Activated naive CD8-positive, alpha-beta T cell treated with anti-CD3 and anti-CD28 coated beads, Interleukin-2, amount 10 ng/mL, durations not matched to agents 7 days and 5 days (primary cell): ENCODE measurements at regions not wholly inside any gene's neighbourhood (a gene's known extent, or its start where the extent isn't known, plus 50 kb on each side); places are given as distances from the start of the nearest gene placed in this dataset.
"Not testable (repeated sequence)": the region's sequence is repeated elsewhere in the genome, so short reads cannot be mapped to it uniquely, and the experiment has no call there.

Experiments used
- ATAC-seq: fragments of 150-1000 bp; cut with Tn5 transposase; one replicate; pipeline ENCODE4 v1.10.0; 2021; ENCODE audit warnings: low read depth, moderate library complexity
- POLR2A ChIA-PET: fragments of 350-600 bp; sonication (Branson Sonifier 250); formaldehyde crosslinking; loops from one replicate; lab custom pipeline; 2021; ENCODE audit warnings: antibody characterized with exemption; lab: Charles Lee
- DNase-seq: peaks from one replicate; pipeline ENCODE4 v3.0.0; 2021
- H3K27ac Mint-ChIP-seq: one replicate; pipeline ENCODE4 v1.8.0; 2022; ENCODE audit warnings: mild to moderate bottlenecking, mixed read lengths
- H3K27me3 Mint-ChIP-seq: one replicate; pipeline ENCODE4 v1.8.0; 2022; ENCODE audit warnings: mild to moderate bottlenecking, moderate library complexity, mixed read lengths
- H3K36me3 Mint-ChIP-seq: one replicate; pipeline ENCODE4 v1.8.0; 2021; ENCODE audit warnings: mild to moderate bottlenecking, mixed read lengths
- H3K4me1 Mint-ChIP-seq: one replicate; pipeline ENCODE4 v1.8.0; 2021; ENCODE audit warnings: mixed read lengths
- H3K4me3 Mint-ChIP-seq: one replicate; pipeline ENCODE4 v1.8.0; 2022; ENCODE audit warnings: mild to moderate bottlenecking, moderate library complexity, mixed read lengths
- H3K9me3 Mint-ChIP-seq: one replicate; pipeline ENCODE4 v1.8.0; 2021; ENCODE audit warnings: mixed read lengths

DNA sequence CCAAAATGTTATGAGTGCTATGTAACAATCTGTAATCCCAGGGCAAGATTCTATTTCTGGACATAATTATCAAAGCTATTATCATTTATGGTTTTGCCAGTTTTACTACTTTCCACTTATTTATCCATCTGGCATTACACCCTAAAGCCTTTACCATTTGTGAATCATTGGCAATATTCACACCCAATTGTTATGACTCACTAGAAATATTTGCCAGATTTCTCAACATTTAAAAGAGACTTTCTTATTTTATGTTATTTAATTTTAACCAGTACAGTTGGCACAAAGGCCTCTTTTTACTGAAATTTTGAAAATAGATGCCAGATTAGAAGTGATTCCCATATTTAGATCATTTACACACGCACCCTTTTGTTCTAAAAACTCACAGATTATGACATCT, 242.7 kb upstream of the WDFY3 start:
- H3K36me3 Mint-ChIP-seq: no peaks in the 10 kb centered on the region
- no peak for DNase-seq
- no peaks in the 10 kb centered on the region for H3K4me1 Mint-ChIP-seq
- H3K27me3 Mint-ChIP-seq: no peaks in the 10 kb centered on the region
- H3K4me3 Mint-ChIP-seq: no peak overlapping the region
- POLR2A ChIA-PET: no interaction called here
- peaks cover 15% of the 10 kb centered on the region for H3K9me3 Mint-ChIP-seq
- no peak for ATAC-seq
- H3K27ac Mint-ChIP-seq: no peak overlapping the region

DNA sequence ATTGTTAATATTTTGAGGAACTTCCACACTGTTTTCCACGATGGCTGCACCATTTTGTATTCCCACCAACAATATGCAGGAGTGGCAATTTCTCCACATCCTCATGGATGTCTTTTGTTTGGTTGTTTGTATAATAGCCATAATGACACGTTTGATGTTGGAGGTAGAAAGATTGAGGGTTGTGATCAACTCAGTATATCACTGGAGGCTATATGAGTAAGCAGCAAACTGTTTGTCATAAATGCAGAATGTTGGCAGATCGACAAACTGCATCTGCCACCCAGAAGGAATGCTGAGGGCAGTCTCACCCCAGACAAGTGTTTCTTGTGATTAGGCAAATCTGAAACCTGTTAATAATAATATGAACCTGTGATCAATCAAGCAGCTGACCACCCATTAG, 243.9 kb upstream of the WDFY3 start:
- no peaks in the 10 kb centered on the region for H3K36me3 Mint-ChIP-seq
- H3K27ac Mint-ChIP-seq: no peak overlapping the region
- H3K9me3 Mint-ChIP-seq: peaks cover 15% of the 10 kb centered on the region
- no peaks in the 10 kb centered on the region for H3K27me3 Mint-ChIP-seq
- DNase-seq: no peak
- ATAC-seq: no peak
- POLR2A ChIA-PET: no interaction called here
- no peaks in the 10 kb centered on the region for H3K4me1 Mint-ChIP-seq
- no peak overlapping the region for H3K4me3 Mint-ChIP-seq

DNA sequence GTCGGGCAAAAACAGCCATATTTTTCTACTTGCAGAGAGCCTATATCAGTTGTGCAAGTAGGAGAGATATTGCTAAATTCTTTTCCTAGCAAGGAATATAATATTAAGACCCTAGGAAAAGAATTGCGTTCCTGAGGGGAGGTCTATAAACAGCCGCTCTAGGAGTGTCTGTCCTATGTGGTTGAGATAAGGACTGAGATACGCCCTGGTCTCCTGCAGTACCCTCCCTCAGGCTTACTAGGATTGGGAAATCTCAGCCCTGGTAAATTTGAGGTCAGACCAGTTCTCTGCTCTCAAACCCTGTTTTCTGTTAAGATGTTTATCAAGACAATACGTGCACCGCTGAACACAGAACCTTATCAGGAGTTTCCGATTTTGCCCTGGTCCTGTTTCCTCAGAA, 250.1 kb upstream of the WDFY3 start:
- POLR2A ChIA-PET, H3K4me1 Mint-ChIP-seq, H3K9me3 Mint-ChIP-seq, DNase-seq, H3K4me3 Mint-ChIP-seq, H3K27me3 Mint-ChIP-seq, H3K27ac Mint-ChIP-seq, ATAC-seq, H3K36me3 Mint-ChIP-seq: not testable (repeated sequence)

DNA sequence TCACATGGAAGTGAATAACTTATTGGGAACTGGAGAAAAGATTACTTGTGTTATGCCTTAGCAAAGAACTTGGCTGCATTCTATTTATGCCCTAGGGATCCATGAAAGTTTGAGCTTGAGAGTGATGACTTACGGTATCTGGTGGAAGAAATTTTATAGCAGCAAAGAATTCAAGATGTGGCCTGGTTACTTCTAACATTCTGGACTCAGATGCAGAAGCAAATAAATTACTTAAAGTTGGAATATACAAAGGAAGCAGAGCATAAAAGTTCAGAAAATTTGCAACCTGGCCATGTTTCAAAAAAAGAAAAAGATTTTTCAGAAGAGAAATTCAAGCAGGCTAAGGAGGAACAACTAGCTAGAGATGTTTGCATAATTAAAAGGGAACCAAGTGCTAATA, 252.3 kb upstream of the WDFY3 start:
- Mint-ChIP-seq H3K4me1 (no peaks in the 10 kb centered on the region), H3K4me3 (no peak overlapping the region), H3K9me3 (peaks cover 3% of the 10 kb centered on the region), H3K27me3 (no peaks in the 10 kb centered on the region), H3K36me3 (no peaks in the 10 kb centered on the region), H3K27ac (no peak overlapping the region)
- no peak for ATAC-seq
- no peak for DNase-seq
- POLR2A ChIA-PET: no interaction called here

DNA sequence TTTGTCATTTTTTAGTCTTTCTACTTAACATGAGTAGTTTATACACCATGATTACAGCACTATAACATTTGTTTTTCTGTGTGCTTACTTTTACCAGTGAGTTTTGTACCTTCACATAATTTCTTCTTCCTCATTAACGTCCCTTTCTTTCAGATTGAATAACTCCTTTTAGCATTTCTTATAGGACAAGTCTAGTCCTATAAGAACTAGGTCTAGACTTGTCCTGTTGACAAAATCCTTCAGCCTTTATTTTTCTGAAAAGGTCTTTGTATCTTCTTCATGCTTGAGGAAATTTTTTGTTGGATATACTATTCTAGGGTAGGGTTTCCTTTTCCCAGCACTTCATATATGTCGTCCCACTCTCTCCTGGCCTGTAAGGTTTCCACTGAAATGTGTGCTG, 253.3 kb upstream of the ARHGAP24 start:
- DNase-seq (no peak), ATAC-seq (no peak)
- Mint-ChIP-seq H3K27me3 (no peaks in the 10 kb centered on the region), H3K27ac (no peak overlapping the region), H3K9me3 (peaks cover 3% of the 10 kb centered on the region), H3K4me1 (no peaks in the 10 kb centered on the region), H3K4me3 (no peak overlapping the region), H3K36me3 (no peaks in the 10 kb centered on the region)
- POLR2A ChIA-PET: no interaction called here

DNA sequence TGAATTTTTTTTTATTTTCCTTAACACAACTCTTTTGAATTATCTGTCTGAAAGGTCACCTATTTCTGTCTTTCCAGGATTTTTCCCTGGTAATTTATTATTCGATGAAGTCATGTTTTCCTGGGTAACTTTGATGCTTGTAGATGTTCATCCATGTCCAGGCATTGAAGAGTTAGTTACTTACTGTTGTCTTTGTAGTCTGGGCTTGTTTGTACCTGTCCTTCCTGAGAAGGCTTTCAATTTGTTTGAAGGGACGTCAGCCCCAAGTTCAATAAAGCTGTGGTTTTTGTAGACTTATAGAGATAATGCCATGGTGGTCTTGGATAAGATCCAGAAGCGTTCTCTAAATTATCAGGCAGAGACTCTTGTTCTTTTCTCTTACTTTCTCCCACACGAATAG, 252.4 kb upstream of the ARHGAP24 start:
- no peaks in the 10 kb centered on the region for H3K9me3 Mint-ChIP-seq
- ATAC-seq (no peak), DNase-seq (no peak)
- no peaks in the 10 kb centered on the region for H3K4me1 Mint-ChIP-seq
- POLR2A ChIA-PET: no interaction called here
- H3K27me3 Mint-ChIP-seq: no peaks in the 10 kb centered on the region
- H3K4me3 Mint-ChIP-seq: no peak overlapping the region
- H3K36me3 Mint-ChIP-seq: no peaks in the 10 kb centered on the region
- H3K27ac Mint-ChIP-seq: no peak overlapping the region

DNA sequence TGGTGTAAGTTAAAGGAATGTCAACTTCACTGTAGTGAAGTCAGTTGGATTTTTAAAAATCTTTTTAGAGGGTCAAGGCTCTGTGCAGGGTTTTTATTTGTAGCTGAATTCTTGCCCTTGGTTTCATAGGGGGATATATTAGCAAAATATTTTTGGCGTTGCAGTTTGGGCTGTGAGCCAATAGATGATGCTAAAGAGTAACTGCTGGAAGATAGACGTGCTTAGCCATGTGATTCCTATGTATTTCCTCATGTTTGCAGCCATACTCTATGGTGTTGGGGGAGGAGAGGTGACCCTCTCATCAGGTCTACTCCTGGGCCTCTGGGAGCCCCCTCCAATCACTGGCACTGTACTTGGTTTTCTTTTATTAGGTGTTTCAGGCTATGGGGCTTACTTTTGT, 246.7 kb upstream of the ARHGAP24 start:
- ATAC-seq (no peak), DNase-seq (no peak)
- no peaks in the 10 kb centered on the region for H3K9me3 Mint-ChIP-seq
- H3K27ac Mint-ChIP-seq: no peak overlapping the region
- H3K4me1 Mint-ChIP-seq: no peaks in the 10 kb centered on the region
- POLR2A ChIA-PET: no interaction called here
- H3K36me3 Mint-ChIP-seq: no peaks in the 10 kb centered on the region
- no peak overlapping the region for H3K4me3 Mint-ChIP-seq
- no peaks in the 10 kb centered on the region for H3K27me3 Mint-ChIP-seq

DNA sequence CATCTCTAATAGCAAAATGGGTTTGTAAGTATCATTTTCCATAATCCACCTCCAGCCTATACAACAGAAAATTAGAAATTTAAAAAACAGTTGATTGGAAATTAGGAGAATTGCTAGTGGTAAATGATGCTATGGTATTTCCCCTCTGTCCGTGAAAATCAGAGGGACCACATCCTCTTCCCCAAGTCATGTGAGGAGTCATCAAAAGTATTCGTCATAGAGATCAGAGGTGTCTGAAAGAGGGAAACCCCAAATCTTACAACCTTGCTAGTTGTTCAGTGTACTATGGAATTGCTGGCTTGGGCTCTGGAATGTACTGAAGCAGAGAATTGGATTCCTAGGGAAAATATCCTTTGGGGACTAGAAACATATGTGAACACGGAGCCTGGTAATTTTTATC, 241.4 kb upstream of the ARHGAP24 start:
- Mint-ChIP-seq H3K4me3 (no peak overlapping the region), H3K27me3 (no peaks in the 10 kb centered on the region), H3K4me1 (no peaks in the 10 kb centered on the region), H3K9me3 (no peaks in the 10 kb centered on the region), H3K36me3 (no peaks in the 10 kb centered on the region), H3K27ac (no peak overlapping the region)
- no peak for DNase-seq
- POLR2A ChIA-PET: no interaction called here
- no peak for ATAC-seq

DNA sequence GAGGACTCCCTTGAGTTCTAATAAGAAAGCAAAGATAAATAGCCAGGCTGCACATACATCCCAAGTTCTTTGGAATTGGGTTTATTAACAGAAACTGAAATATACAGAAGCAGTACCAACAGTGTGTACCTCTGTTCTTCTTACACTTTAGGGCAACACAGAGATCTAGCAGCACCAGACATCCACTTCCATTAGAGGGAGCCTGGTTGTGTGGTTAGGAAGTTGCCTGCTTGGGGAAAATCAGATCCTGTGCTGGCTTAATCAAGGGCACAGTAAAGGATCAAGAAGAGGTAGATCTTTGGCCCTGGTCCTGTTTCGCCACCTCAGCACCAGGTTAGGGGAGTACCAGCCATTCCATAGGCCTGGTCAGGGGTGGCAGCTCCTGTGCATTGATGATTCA, 231.1 kb upstream of the ARHGAP24 start:
- no peak overlapping the region for H3K27ac Mint-ChIP-seq
- no peaks in the 10 kb centered on the region for H3K4me1 Mint-ChIP-seq
- no peak overlapping the region for H3K4me3 Mint-ChIP-seq
- ATAC-seq (no peak), DNase-seq (no peak)
- POLR2A ChIA-PET: no interaction called here
- peaks cover 2% of the 10 kb centered on the region for H3K9me3 Mint-ChIP-seq
- H3K27me3 Mint-ChIP-seq: no peaks in the 10 kb centered on the region
- H3K36me3 Mint-ChIP-seq: no peaks in the 10 kb centered on the region

DNA sequence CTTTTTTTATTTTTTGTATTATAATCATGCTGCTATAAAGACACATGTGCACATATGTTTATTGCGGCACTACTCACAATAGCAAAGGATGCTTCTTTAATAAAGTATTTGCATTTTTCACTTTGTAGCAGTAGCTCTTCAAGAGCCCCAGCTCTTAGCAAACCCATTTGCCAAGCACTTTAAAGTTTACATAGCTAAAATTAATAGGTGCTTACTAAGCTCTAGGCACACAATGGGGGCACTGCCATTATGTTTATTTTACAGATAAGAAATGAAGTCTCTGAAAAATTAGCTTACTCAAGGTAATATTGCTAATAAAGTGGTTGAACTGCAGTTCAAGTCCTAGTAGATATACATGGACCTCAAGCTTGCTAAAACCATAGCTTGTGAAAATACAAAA, 230.3 kb upstream of the ARHGAP24 start:
- ATAC-seq (no peak), DNase-seq (no peak)
- POLR2A ChIA-PET: no interaction called here
- Mint-ChIP-seq H3K9me3 (peaks cover 2% of the 10 kb centered on the region), H3K27ac (no peak overlapping the region), H3K4me1 (no peaks in the 10 kb centered on the region), H3K27me3 (no peaks in the 10 kb centered on the region), H3K4me3 (no peak overlapping the region), H3K36me3 (no peaks in the 10 kb centered on the region)

DNA sequence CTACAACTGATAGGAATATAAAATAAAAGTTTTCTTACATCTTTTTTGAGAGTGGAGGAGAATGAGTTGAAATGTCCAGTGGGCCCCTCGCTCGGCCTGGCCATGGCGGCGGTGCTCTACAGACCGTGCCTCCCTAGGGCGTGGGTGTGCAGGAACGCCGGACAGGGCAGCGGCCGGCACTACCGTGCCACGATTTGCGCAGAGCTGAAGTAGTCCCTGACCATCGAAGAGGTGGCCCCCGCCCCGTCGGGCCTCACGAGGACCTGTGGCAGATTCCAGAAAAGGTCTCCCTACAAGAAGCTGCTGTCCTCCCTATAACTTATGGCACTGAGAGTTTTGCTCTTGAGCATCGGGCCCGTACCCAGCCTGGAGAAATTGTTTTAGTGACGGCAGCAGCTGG, 228.9 kb upstream of the ARHGAP24 start:
- H3K36me3 Mint-ChIP-seq: no peaks in the 10 kb centered on the region
- H3K9me3 Mint-ChIP-seq: peaks cover 2% of the 10 kb centered on the region
- ATAC-seq (no peak), DNase-seq (no peak)
- no peak overlapping the region for H3K4me3 Mint-ChIP-seq
- POLR2A ChIA-PET: no interaction called here
- no peaks in the 10 kb centered on the region for H3K4me1 Mint-ChIP-seq
- no peak overlapping the region for H3K27ac Mint-ChIP-seq
- H3K27me3 Mint-ChIP-seq: no peaks in the 10 kb centered on the region

DNA sequence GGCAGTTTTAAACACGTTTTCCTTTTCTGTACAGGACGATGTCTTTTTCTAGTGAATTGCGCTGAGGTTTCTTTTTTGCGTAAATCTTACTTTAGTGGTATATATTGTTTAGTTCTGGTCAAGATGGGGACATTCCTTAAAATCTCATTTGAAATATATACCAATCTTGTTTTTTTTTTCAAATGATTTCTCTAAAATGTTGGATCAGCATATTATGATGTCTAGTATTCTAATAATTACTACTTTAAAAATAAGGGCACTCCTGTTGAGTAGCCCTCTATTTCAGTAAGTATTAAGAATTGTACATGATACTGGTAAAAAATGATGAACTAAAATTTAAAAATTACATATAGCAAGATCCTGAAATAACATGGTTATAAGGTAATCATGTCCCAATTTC, 224.1 kb upstream of the ARHGAP24 start:
- H3K4me1 Mint-ChIP-seq: no peaks in the 10 kb centered on the region
- no peak for ATAC-seq

DNA sequence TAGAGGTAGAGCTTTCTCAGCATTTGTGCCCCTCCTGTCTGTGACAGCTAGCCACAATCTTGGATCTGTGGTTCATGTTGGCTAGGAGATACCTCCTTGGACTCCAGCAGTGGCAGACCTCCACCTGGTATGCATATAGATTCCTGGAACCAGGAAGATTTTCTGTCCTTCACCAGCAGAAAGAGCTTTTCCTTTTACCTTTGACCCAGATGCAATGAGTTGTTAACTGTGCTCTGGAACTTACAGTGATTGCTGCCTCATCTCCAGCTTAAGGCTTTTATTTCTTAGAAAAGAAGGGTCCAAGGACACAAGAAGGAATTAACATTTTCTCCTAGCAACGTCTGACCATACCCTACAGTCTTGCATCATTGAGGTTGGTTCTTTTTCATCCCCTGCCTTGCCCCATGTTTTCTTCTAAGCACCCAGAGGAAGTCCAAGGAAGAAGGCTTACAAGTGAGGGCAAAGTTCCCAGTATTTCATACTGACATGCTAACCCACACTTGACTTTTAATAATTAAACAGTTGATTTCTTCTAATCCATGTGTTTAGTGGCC, 217.1 kb upstream of the ARHGAP24 start:
- Mint-ChIP-seq H3K4me3 (no peak overlapping the region), H3K36me3 (no peaks in the 10 kb centered on the region), H3K27ac (no peak overlapping the region), H3K4me1 (no peaks in the 10 kb centered on the region), H3K9me3 (peaks cover 6% of the 10 kb centered on the region), H3K27me3 (no peaks in the 10 kb centered on the region)
- DNase-seq (no peak), ATAC-seq (no peak)
- POLR2A ChIA-PET: no interaction called here

More for the DNA sequence above, 224.1 kb upstream of the ARHGAP24 start:
- Mint-ChIP-seq H3K27ac (no peak overlapping the region), H3K27me3 (no peaks in the 10 kb centered on the region), H3K9me3 (peaks cover 6% of the 10 kb centered on the region), H3K36me3 (no peaks in the 10 kb centered on the region), H3K4me3 (no peak overlapping the region)
- POLR2A ChIA-PET: no interaction called here
- DNase-seq: no peak

DNA sequence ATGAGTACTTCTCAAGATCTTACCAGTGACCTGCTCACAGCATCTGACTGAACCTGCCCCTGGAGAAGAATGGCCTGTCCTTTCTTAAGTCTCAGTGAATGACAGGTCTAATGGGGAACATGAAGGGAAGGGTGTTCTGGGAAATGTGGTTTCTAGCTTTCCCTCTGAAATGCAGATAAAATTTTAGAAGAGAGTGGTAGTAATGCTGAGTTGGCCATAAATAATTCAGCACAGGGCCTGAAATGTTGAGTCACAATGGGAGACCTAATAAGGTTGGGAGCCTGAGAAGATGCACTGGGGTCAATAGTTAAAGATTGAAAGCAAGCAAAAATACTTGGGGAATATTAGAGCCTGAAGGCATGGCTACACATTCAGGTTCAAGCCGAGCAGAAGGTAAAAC, 214.9 kb upstream of the ARHGAP24 start:
- DNase-seq (no peak), ATAC-seq (no peak)
- POLR2A ChIA-PET: no interaction called here
- H3K27ac Mint-ChIP-seq: no peak overlapping the region
- H3K4me3 Mint-ChIP-seq: no peak overlapping the region
- H3K27me3 Mint-ChIP-seq: no peaks in the 10 kb centered on the region
- peaks cover 2% of the 10 kb centered on the region for H3K9me3 Mint-ChIP-seq
- no peaks in the 10 kb centered on the region for H3K36me3 Mint-ChIP-seq
- H3K4me1 Mint-ChIP-seq: no peaks in the 10 kb centered on the region

DNA sequence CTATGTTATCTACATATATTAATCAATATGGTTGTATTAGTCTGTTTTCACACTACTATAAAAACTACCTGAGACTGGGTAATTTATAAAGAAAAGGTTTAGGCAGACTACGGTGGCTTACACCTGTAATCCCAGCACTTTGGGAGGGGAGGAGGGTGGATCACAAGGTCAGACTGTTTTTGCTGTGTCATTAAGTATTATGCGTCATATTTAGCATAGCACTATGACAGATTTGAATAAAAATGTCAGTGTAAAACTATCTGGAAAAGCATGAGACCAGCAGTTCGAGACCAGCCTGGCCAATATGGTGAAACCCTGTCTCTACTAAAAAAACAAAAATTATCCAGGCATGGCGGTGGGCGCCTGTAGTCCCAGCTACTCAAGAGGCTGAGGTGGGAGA, 209.7 kb upstream of the ARHGAP24 start:
- POLR2A ChIA-PET: no interaction called here
- Mint-ChIP-seq H3K4me1 (no peaks in the 10 kb centered on the region), H3K27ac (no peak overlapping the region), H3K36me3 (no peaks in the 10 kb centered on the region), H3K9me3 (no peaks in the 10 kb centered on the region), H3K4me3 (no peak overlapping the region), H3K27me3 (no peaks in the 10 kb centered on the region)
- DNase-seq: no peak
- ATAC-seq: no peak
